Muscle layer of colon (tissue), 2 donors: ENCODE measurements at regions not wholly inside any gene's neighbourhood (a gene's known extent, or its start where the extent isn't known, plus 50 kb on each side); places are given as distances from the start of the nearest gene placed in this dataset.

Experiments
- H3K27ac ChIP-seq: one replicate; pipeline ENCODE4 v1.7.0; 2013; ENCODE audit warnings: low read depth, mild to moderate bottlenecking, low read length, moderate library complexity
- H3K27me3 ChIP-seq, 2 donors: one replicate each; pipeline ENCODE4 v1.7.0; 2013; ENCODE audit warnings: low read length in 2 of 2, mild to moderate bottlenecking in 2 of 2; ENCODE audit not compliant: insufficient read depth in 2 of 2, control insufficient read depth in 1 of 2
- H3K36me3 ChIP-seq: one replicate; pipeline ENCODE4 v1.7.0; 2013; ENCODE audit warnings: mild to moderate bottlenecking, low read length; ENCODE audit not compliant: insufficient read depth
- H3K4me1 ChIP-seq: one replicate; pipeline ENCODE4 v1.7.0; 2013; ENCODE audit warnings: mild to moderate bottlenecking, low read length; ENCODE audit not compliant: insufficient read depth
- H3K4me3 ChIP-seq, 2 donors: one replicate each; pipeline ENCODE4 v1.7.0; 2013; ENCODE audit warnings: low read length in 2 of 2, low read depth in 1 of 2, mild to moderate bottlenecking in 1 of 2, moderate library complexity in 1 of 2
- H3K9ac ChIP-seq: one replicate; pipeline ENCODE4 v1.7.0; 2013; ENCODE audit warnings: low read length
- H3K9me3 ChIP-seq: one replicate; pipeline ENCODE4 v1.7.0; 2013; ENCODE audit warnings: mild to moderate bottlenecking, low read length
- donor health status: abdominal sarcoma.
- donor health status: Adenocarcinoma of cecum.

GRCh38 chr2:14428056-14428455, 204.5 kb upstream of the LRATD1 start:
- no peak overlapping the region for H3K9ac ChIP-seq
- H3K36me3 ChIP-seq: no peaks in the 10 kb centered on the region
- no peak overlapping the region for H3K4me3 ChIP-seq
- peaks cover 3% of the 10 kb centered on the region for H3K4me1 ChIP-seq
- H3K27me3 ChIP-seq: no peaks in the 10 kb centered on the region
- no peaks in the 10 kb centered on the region for H3K9me3 ChIP-seq
- no peak overlapping the region for H3K27ac ChIP-seq

DNA sequence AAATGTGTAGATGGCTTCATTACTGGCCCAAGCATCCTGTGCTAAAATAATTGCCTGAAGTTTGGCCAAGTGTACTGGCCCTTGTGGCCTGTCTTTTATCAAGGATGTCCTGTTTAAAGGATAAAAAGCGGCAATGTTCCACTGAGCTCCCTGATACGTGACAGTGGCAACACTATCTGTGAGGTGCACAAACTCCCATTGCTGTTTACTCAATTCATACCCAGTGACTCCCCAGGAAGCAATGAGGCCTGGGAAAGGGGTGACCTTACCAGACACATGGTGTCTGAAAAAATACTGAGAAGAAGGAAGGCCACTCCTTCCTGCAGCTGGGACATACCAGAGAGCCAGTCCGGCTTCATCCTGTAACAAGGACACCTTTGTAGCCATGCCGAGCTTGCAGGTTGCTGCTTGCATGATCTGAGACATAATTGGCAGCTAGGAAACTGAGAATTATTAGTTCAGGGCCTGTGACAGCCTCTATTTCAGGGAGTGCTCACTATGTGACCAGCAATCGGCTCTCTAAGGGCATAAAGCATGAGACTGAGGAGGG, 198.5 kb upstream of the LRATD1 start:
- H3K27ac ChIP-seq: no peak overlapping the region
- H3K4me1 ChIP-seq: no peaks in the 10 kb centered on the region
- H3K9me3 ChIP-seq: no peaks in the 10 kb centered on the region
- H3K4me3 ChIP-seq: no peak overlapping the region
- no peaks in the 10 kb centered on the region for H3K27me3 ChIP-seq
- no peak overlapping the region for H3K9ac ChIP-seq
- no peaks in the 10 kb centered on the region for H3K36me3 ChIP-seq

GRCh38 chr2:14445670-14446069, 186.8 kb upstream of the LRATD1 start:
- no peak overlapping the region for H3K9ac ChIP-seq
- no peaks in the 10 kb centered on the region for H3K9me3 ChIP-seq
- H3K4me3 ChIP-seq: no peak overlapping the region
- H3K27me3 ChIP-seq: no peaks in the 10 kb centered on the region
- no peaks in the 10 kb centered on the region for H3K4me1 ChIP-seq
- H3K27ac ChIP-seq: no peak overlapping the region
- H3K36me3 ChIP-seq: no peaks in the 10 kb centered on the region

DNA sequence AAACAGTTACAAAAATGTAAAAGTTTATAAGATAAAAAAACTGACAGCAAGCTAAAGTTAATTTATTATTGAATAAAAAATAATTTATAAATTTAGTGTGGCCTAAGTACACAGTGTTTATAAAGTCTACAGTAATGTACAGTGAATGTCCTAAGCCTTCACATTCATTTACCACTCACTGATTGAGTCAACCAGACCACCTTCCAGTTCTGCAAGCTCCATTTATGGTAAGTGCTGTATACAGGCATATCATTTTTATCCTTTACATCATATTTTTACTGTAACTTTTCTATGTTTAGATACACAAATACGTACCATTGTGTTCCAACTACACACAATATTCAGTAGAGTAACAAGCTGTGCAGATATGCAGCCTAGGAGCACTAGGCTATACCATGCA, 184.2 kb upstream of the LRATD1 start:
- Histone ChIP-seq H3K9me3 (no peaks in the 10 kb centered on the region), H3K4me3 (no peak overlapping the region), H3K9ac (no peak overlapping the region), H3K4me1 (no peaks in the 10 kb centered on the region), H3K27me3 (no peaks in the 10 kb centered on the region), H3K27ac (no peak overlapping the region), H3K36me3 (no peaks in the 10 kb centered on the region)

- Histone ChIP-seq H3K9me3 (no peaks in the 10 kb centered on the region), H3K27ac (no peak overlapping the region), H3K9ac (no peak overlapping the region), H3K36me3 (no peaks in the 10 kb centered on the region), H3K27me3 (no peaks in the 10 kb centered on the region), H3K4me1 (no peaks in the 10 kb centered on the region), H3K4me3 (no peak overlapping the region)
Measured at GRCh38 chr2:14451312-14451711, 181.2 kb upstream of the LRATD1 start.

DNA sequence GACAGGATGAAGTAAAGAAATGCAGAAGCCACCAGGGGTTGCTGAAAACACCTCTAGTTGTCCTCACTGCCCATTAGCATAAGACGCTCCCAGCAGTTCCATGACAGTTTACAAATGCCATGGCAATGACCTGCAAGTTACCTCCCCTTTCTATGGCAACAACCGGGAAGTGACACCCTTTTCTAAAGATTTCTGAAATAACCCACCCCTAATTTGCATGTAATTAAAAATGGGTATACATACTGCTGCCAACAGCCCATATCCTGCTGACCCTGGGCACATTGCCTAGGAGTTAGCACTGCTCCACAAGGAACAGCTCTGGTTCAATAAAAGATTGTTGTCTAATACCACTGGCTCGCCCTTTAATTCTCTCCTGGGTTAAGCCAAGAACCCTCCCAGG, 178.3 kb upstream of the LRATD1 start:
- no peaks in the 10 kb centered on the region for H3K27me3 ChIP-seq
- no peaks in the 10 kb centered on the region for H3K36me3 ChIP-seq
- no peak overlapping the region for H3K9ac ChIP-seq
- no peak overlapping the region for H3K4me3 ChIP-seq
- no peaks in the 10 kb centered on the region for H3K9me3 ChIP-seq
- no peak overlapping the region for H3K27ac ChIP-seq
- H3K4me1 ChIP-seq: no peaks in the 10 kb centered on the region

GRCh38 chr2:14459786-14460325, 172.7 kb upstream of the LRATD1 start:
- no peak overlapping the region for H3K27ac ChIP-seq
- H3K9ac ChIP-seq: no peak overlapping the region
- H3K4me3 ChIP-seq: no peak overlapping the region
- no peaks in the 10 kb centered on the region for H3K27me3 ChIP-seq
- H3K4me1 ChIP-seq: no peaks in the 10 kb centered on the region
- H3K9me3 ChIP-seq: no peaks in the 10 kb centered on the region
- no peaks in the 10 kb centered on the region for H3K36me3 ChIP-seq

GRCh38 chr2:14475994-14476393, 156.5 kb upstream of the LRATD1 start:
- Histone ChIP-seq H3K4me3 (no peak overlapping the region), H3K4me1 (no peaks in the 10 kb centered on the region), H3K9me3 (no peaks in the 10 kb centered on the region), H3K27me3 (no peaks in the 10 kb centered on the region), H3K27ac (no peak overlapping the region), H3K36me3 (no peaks in the 10 kb centered on the region), H3K9ac (no peak overlapping the region)

GRCh38 chr2:14479486-14479885, 153.0 kb upstream of the LRATD1 start:
- Histone ChIP-seq H3K27ac (no peak overlapping the region), H3K4me3 (no peak overlapping the region), H3K4me1 (no peaks in the 10 kb centered on the region), H3K9ac (no peak overlapping the region), H3K27me3 (no peaks in the 10 kb centered on the region), H3K36me3 (no peaks in the 10 kb centered on the region), H3K9me3 (no peaks in the 10 kb centered on the region)

- H3K9ac ChIP-seq: no peak overlapping the region
- H3K27me3 ChIP-seq: no peaks in the 10 kb centered on the region
- no peaks in the 10 kb centered on the region for H3K4me1 ChIP-seq
- no peak overlapping the region for H3K27ac ChIP-seq
- H3K9me3 ChIP-seq: no peaks in the 10 kb centered on the region
- H3K4me3 ChIP-seq: no peak overlapping the region
- no peaks in the 10 kb centered on the region for H3K36me3 ChIP-seq
Measured at GRCh38 chr2:14480120-14480519, 152.4 kb upstream of the LRATD1 start.

DNA sequence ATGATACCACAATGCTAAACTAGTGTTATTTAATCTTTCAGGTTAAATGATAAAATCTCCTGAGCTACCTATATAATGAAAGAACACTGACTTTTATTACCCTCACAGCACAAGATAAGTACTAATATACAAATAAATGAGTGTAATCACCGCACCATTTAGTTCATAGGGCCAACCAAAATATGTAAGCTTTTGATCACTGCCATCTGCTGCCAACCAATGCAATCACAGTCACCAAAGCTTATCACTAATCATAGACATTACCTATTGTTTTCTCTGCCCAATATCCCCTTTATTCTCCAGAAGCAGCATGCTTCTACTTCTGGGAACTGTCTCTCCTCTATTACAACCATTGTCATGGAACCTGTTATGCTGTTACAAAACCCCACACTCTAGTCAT, 151.6 kb upstream of the LRATD1 start:
- Histone ChIP-seq H3K36me3 (no peaks in the 10 kb centered on the region), H3K4me1 (no peaks in the 10 kb centered on the region), H3K4me3 (no peak overlapping the region), H3K27me3 (no peaks in the 10 kb centered on the region), H3K9me3 (no peaks in the 10 kb centered on the region), H3K27ac (no peak overlapping the region), H3K9ac (no peak overlapping the region)

GRCh38 chr2:14492920-14493503, 139.5 kb upstream of the LRATD1 start:
- Histone ChIP-seq H3K9me3 (no peaks in the 10 kb centered on the region), H3K4me3 (no peak overlapping the region), H3K27ac (no peak overlapping the region), H3K27me3 (no peaks in the 10 kb centered on the region), H3K36me3 (no peaks in the 10 kb centered on the region), H3K9ac (no peak overlapping the region), H3K4me1 (peaks cover 4% of the 10 kb centered on the region)
